MCF 10A (cell line): ENCODE measurements at regions not wholly inside any gene's neighbourhood (a gene's known extent, or its start where the extent isn't known, plus 50 kb on each side); places are given as distances from the start of the nearest gene placed in this dataset.
A peak's percentile ranks its signal among the peaks of the same experiment; 100 is the strongest.

ENCODE experiments used
- BruUV-seq: library from RNA; stranded (reverse); fragments of 400-500 nt; replicated peaks from 2 replicates; lab custom pipeline; 2021; lab: Mats Ljungman, UMichigan
- CTCF ChIA-PET: fragments of 300-600 bp; sonication (Branson Sonifier 250); formaldehyde crosslinking; extraction: SDS; loops from one replicate; lab custom pipeline; 2021; ENCODE audit warnings: antibody characterized with exemption, inconsistent platforms; lab: Yijun Ruan, JAX
- POLR2A ChIA-PET: fragments of 300-600, 350-650 bp; sonication (Branson Sonifier 250); formaldehyde crosslinking; extraction: SDS; loops from one replicate; lab custom pipeline; 2020; ENCODE audit warnings: antibody characterized with exemption, inconsistent platforms; lab: Yijun Ruan, JAX
- DNase-seq: peaks from one replicate; pipeline ENCODE4 v3.0.0-alpha.2; 2018; ENCODE audit not compliant: unreplicated experiment
- H3K27ac Mint-ChIP-seq: one replicate; pipeline ENCODE4 v1.8.0; 2022; ENCODE audit warnings: mild to moderate bottlenecking, low read depth, mixed read lengths; ENCODE audit not compliant: unreplicated experiment
- H3K27me3 Mint-ChIP-seq: one replicate; pipeline ENCODE4 v1.8.0; 2022; ENCODE audit warnings: mixed read lengths; ENCODE audit not compliant: insufficient read depth, unreplicated experiment
- H3K36me3 Mint-ChIP-seq: one replicate; pipeline ENCODE4 v1.8.0; 2022; ENCODE audit warnings: mild to moderate bottlenecking, moderate library complexity, mixed read lengths; ENCODE audit not compliant: insufficient read depth, unreplicated experiment
- H3K4me1 Mint-ChIP-seq: one replicate; pipeline ENCODE4 v1.8.0; 2022; ENCODE audit warnings: mixed read lengths; ENCODE audit not compliant: insufficient read depth, unreplicated experiment
- H3K4me3 Mint-ChIP-seq: one replicate; pipeline ENCODE4 v1.8.0; 2022; ENCODE audit warnings: mild to moderate bottlenecking, moderate library complexity, mixed read lengths; ENCODE audit not compliant: unreplicated experiment
- H3K9me3 Mint-ChIP-seq: one replicate; pipeline ENCODE4 v1.8.0; 2022; ENCODE audit warnings: mixed read lengths; ENCODE audit not compliant: unreplicated experiment
- intact Hi-C: fragments of 100-400 bp; cut with micrococcal nuclease; formaldehyde crosslinking; loops from 2 replicates; pipeline ENCODE4 v1.14.1; 2022
- TF ChIP-seq, protein P1 (sequence below): fragments of 200-600 bp; IDR thresholded peaks from one replicate; pipeline ENCODE4 v1.8.0; 2022; ENCODE audit warnings: antibody characterized with exemption, mild to moderate bottlenecking; ENCODE audit not compliant: unreplicated experiment

DNA sequence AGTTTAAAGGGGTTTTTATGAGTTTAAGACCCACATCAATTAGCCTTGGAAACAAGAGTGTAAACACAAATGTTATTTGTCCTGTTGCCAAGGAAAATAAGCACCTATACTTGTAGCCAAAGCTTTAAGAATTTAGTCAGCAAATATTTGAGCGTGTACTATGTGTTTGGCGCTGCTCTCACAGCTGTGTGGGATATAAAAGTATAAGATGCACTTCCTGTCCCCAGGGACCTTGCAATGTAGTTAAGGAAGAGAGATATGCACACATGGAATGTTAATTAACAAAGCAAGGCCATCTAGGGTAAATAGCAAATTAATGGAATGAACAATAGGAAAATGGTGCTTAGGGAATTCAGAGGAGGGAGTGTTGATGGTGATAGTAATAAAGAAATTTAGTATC is 134.9 kb upstream of the SRRM4 start:
- no peak overlapping the region for H3K4me3 Mint-ChIP-seq
- TF ChIP-seq, protein P1, sequence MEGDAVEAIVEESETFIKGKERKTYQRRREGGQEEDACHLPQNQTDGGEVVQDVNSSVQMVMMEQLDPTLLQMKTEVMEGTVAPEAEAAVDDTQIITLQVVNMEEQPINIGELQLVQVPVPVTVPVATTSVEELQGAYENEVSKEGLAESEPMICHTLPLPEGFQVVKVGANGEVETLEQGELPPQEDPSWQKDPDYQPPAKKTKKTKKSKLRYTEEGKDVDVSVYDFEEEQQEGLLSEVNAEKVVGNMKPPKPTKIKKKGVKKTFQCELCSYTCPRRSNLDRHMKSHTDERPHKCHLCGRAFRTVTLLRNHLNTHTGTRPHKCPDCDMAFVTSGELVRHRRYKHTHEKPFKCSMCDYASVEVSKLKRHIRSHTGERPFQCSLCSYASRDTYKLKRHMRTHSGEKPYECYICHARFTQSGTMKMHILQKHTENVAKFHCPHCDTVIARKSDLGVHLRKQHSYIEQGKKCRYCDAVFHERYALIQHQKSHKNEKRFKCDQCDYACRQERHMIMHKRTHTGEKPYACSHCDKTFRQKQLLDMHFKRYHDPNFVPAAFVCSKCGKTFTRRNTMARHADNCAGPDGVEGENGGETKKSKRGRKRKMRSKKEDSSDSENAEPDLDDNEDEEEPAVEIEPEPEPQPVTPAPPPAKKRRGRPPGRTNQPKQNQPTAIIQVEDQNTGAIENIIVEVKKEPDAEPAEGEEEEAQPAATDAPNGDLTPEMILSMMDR: no peak
- CTCF ChIA-PET: interaction anchor here (1.0 kb wide), 1 partner anchor 442 kb away, joined by 3 read pairs; no protein-coding TSS in a partner anchor

DNA sequence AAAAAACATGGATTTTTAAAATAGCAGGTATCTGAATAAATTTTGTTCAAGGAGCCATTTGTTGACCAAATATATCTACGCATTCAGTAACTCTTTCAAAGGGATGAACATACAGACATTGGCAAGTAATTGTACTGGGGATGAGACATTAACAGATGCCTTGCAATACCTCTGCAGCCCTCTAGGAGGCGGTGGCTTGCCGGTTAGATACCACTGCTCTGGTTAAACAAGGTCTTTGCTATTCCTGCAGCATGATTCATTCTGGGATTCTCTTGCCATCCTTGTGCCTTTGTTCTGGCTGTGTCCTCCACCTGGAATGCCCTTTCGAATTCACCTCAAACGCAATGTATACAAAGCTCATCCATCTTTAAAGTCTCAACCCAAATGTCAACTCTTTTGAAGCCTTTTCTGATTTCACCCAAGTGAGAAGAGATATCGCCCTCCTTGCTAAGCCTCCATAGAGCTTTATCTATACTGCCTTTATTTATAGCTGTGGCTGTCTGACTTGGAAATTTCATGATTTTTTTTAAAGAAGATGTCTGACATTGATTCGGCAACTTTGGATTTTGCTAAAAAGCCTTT is 131.0 kb upstream of the SRRM4 start:
- Mint-ChIP-seq H3K27me3 (no peaks in the 10 kb centered on the region), H3K36me3 (no peaks in the 10 kb centered on the region), H3K9me3 (peaks cover 70% of the 10 kb centered on the region), H3K4me3 (no peak overlapping the region), H3K4me1 (no peaks in the 10 kb centered on the region), H3K27ac (no peak overlapping the region)
- intact Hi-C loops: no loop called here
- DNase-seq: peak; percentile 0
- no TSS peak for BruUV-seq
- ChIA-PET CTCF (no interaction called here), POLR2A (no interaction called here)
- TF ChIP-seq, protein P1: peak; percentile 44

More for the DNA sequence above, 134.9 kb upstream of the SRRM4 start:
- no TSS peak for BruUV-seq
- Mint-ChIP-seq H3K36me3 (no peaks in the 10 kb centered on the region), H3K27me3 (no peaks in the 10 kb centered on the region), H3K4me1 (no peaks in the 10 kb centered on the region), H3K27ac (no peak overlapping the region), H3K9me3 (peaks cover 50% of the 10 kb centered on the region)
- intact Hi-C loops: no loop called here
- POLR2A ChIA-PET: no interaction called here
- DNase-seq: no peak

DNA sequence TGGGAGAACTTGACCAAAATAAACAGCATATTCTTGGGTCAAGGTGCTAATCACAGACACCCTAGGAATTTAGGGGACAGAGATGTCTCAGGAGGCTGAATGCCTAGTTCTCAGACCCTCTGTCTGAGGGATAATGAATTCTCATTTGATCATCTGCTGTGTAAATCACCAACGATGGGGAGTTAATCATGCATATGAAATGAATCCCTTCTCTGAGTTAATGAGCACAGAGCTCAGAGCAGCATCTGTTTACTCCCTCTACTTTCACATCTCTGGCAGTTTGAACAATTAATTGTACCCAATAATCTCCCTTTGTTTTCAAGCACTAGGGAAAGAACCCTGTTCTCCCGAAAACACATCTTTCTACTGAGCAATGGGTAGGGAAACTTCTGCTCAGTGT is 129.4 kb upstream of the SRRM4 start:
- intact Hi-C loops: no loop called here
- DNase-seq: no peak
- TF ChIP-seq, protein P1: no peak
- no peaks in the 10 kb centered on the region for H3K36me3 Mint-ChIP-seq
- no peaks in the 10 kb centered on the region for H3K4me1 Mint-ChIP-seq
- ChIA-PET POLR2A (no interaction called here), CTCF (no interaction called here)
- BruUV-seq: no TSS peak
- H3K27ac Mint-ChIP-seq: no peak overlapping the region
- no peaks in the 10 kb centered on the region for H3K27me3 Mint-ChIP-seq
- H3K9me3 Mint-ChIP-seq: peaks cover 66% of the 10 kb centered on the region
- no peak overlapping the region for H3K4me3 Mint-ChIP-seq

DNA sequence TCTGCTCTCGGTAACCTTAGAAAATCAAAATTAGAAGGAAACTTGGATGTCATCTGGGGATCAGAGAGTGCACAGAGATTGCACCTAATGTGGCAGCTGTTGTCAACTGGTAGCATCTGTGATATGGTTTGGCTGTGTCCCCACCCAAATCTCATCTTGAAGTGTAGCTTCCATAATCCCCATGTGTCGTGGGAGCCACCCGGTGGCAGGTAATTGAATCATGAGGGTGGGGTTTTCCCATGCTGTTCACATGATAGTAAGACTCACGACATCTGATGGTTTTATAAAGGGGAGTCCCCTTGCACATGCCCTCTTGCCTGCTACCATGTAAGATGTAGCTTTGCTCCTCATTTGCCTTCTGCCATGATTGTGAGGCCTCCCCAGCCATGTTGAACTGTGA is 127.7 kb upstream of the SRRM4 start:
- intact Hi-C loops: no loop called here
- CTCF ChIA-PET: interaction anchor here (0.6 to 0.8 kb wide), 2 partner anchors 43 to 336 kb away, joined by 3 to 4 read pairs; no protein-coding TSS in a partner anchor
- TF ChIP-seq, protein P1: no peak
- Mint-ChIP-seq H3K4me1 (no peaks in the 10 kb centered on the region), H3K27me3 (no peaks in the 10 kb centered on the region), H3K27ac (no peak overlapping the region), H3K36me3 (no peaks in the 10 kb centered on the region), H3K9me3 (peaks cover 68% of the 10 kb centered on the region), H3K4me3 (no peak overlapping the region)
- no TSS peak for BruUV-seq
- POLR2A ChIA-PET: no interaction called here
- DNase-seq: no peak
